ENCODE measurements at regions not wholly inside any gene's neighbourhood (a gene's known extent, or its start where the extent isn't known, plus 50 kb on each side); places are given as distances from the start of the nearest gene placed in this dataset.

- no peaks in the 10 kb centered on the region for H3K36me3 ChIP-seq (ENCODE audit: control insufficient read depth in 1 of 2, insufficient read depth in 2 of 2, low read length in 1 of 2)
- DNase-seq (no peak), ATAC-seq (ENCODE audit: low FRiP score) (no peak)
- H3K4me3 ChIP-seq (ENCODE audit: low read length in 2 of 2): no peak overlapping the region
- no peaks in the 10 kb centered on the region for H3K27me3 ChIP-seq (ENCODE audit: control insufficient read depth in 1 of 2, insufficient read depth in 2 of 2, low read length in 1 of 2)
- 80 to 82% methylated on average over 3 of the region's 3 CpGs for WGBS, 2 donors
- H3K4me1 ChIP-seq (ENCODE audit: control insufficient read depth in 1 of 2, insufficient read depth in 2 of 2, low read length in 2 of 2): no peaks in the 10 kb centered on the region
- intact Hi-C loops (cut with DNase I): no loop called here
- no peak overlapping the region for H3K27ac ChIP-seq (ENCODE audit: low read depth in 1 of 2, low read length in 2 of 2)
- H3K9me3 ChIP-seq (ENCODE audit: control insufficient read depth, low read length): peaks cover under 1% of the 10 kb centered on the region
Observed at GRCh38 chr2:158049129-158049855, 52.4 kb upstream of the UPP2 start.

- no peaks in the 10 kb centered on the region for H3K36me3 ChIP-seq (ENCODE audit: control insufficient read depth in 1 of 2, insufficient read depth in 2 of 2, low read length in 1 of 2)
- intact Hi-C loops (cut with DNase I): no loop called here
- ATAC-seq (ENCODE audit: low FRiP score): no peak
Observed at GRCh38 chr2:158048327-158048726, 53.3 kb upstream of the UPP2 start.

GRCh38 chr2:158047156-158047611 lies 54.5 kb upstream of the UPP2 start:
- Histone ChIP-seq H3K27me3 (ENCODE audit: control insufficient read depth in 1 of 2, insufficient read depth in 2 of 2, low read length in 1 of 2) (no peaks in the 10 kb centered on the region), H3K4me3 (ENCODE audit: low read length in 2 of 2) (no peak overlapping the region), H3K36me3 (ENCODE audit: control insufficient read depth in 1 of 2, insufficient read depth in 2 of 2, low read length in 1 of 2) (no peaks in the 10 kb centered on the region), H3K9me3 (ENCODE audit: control insufficient read depth, low read length) (peaks cover 2% of the 10 kb centered on the region), H3K4me1 (ENCODE audit: control insufficient read depth in 1 of 2, insufficient read depth in 2 of 2, low read length in 2 of 2) (no peaks in the 10 kb centered on the region), H3K27ac (ENCODE audit: low read depth in 1 of 2, low read length in 2 of 2) (no peak overlapping the region)
- no peak for ATAC-seq (ENCODE audit: low FRiP score)
- WGBS, 2 donors: 78 to 81% methylated on average over 5 of the region's 5 CpGs
- no peak for DNase-seq
- intact Hi-C loops (cut with DNase I): no loop called here

More at GRCh38 chr2:158048327-158048726, 53.3 kb upstream of the UPP2 start:
- Histone ChIP-seq H3K27me3 (ENCODE audit: control insufficient read depth in 1 of 2, insufficient read depth in 2 of 2, low read length in 1 of 2) (no peaks in the 10 kb centered on the region), H3K9me3 (ENCODE audit: control insufficient read depth, low read length) (peaks cover 2% of the 10 kb centered on the region), H3K4me3 (ENCODE audit: low read length in 2 of 2) (no peak overlapping the region), H3K4me1 (ENCODE audit: control insufficient read depth in 1 of 2, insufficient read depth in 2 of 2, low read length in 2 of 2) (no peaks in the 10 kb centered on the region), H3K27ac (ENCODE audit: low read depth in 1 of 2, low read length in 2 of 2) (no peak overlapping the region)
- WGBS, 2 donors: 91 to 92% methylated on average over 3 of the region's 3 CpGs
- no peak for DNase-seq

- no peak for ATAC-seq (ENCODE audit: low FRiP score)
- WGBS, 2 donors: 25 to 32% methylated on average over 4 of the region's 4 CpGs
- Histone ChIP-seq H3K36me3 (ENCODE audit: control insufficient read depth in 1 of 2, insufficient read depth in 2 of 2, low read length in 1 of 2) (no peaks in the 10 kb centered on the region), H3K27ac (ENCODE audit: low read depth in 1 of 2, low read length in 2 of 2) (no peak overlapping the region), H3K4me3 (ENCODE audit: low read length in 2 of 2) (no peak overlapping the region), H3K4me1 (ENCODE audit: control insufficient read depth in 1 of 2, insufficient read depth in 2 of 2, low read length in 2 of 2) (no peaks in the 10 kb centered on the region), H3K27me3 (ENCODE audit: control insufficient read depth in 1 of 2, insufficient read depth in 2 of 2, low read length in 1 of 2) (no peaks in the 10 kb centered on the region), H3K9me3 (ENCODE audit: control insufficient read depth, low read length) (peaks cover 2% of the 10 kb centered on the region)
- DNase-seq: no peak
- intact Hi-C loops (cut with DNase I): no loop called here
Observed at GRCh38 chr2:158046121-158046880, 55.4 kb upstream of the UPP2 start.

- ATAC-seq (ENCODE audit: low FRiP score) (no peak), DNase-seq (no peak)
- intact Hi-C loops (cut with DNase I): no loop called here
- Histone ChIP-seq H3K4me1 (ENCODE audit: control insufficient read depth in 1 of 2, insufficient read depth in 2 of 2, low read length in 2 of 2) (no peaks in the 10 kb centered on the region), H3K9me3 (ENCODE audit: control insufficient read depth, low read length) (peaks cover 2% of the 10 kb centered on the region), H3K4me3 (ENCODE audit: low read length in 2 of 2) (no peak overlapping the region), H3K27me3 (ENCODE audit: control insufficient read depth in 1 of 2, insufficient read depth in 2 of 2, low read length in 1 of 2) (no peaks in the 10 kb centered on the region), H3K36me3 (ENCODE audit: control insufficient read depth in 1 of 2, insufficient read depth in 2 of 2, low read length in 1 of 2) (no peaks in the 10 kb centered on the region), H3K27ac (ENCODE audit: low read depth in 1 of 2, low read length in 2 of 2) (no peak overlapping the region)
- 78 to 93% methylated on average over 3 of the region's 3 CpGs for WGBS, 2 donors
Observed at GRCh38 chr2:158045362-158045761, 56.3 kb upstream of the UPP2 start.

- no peak for ATAC-seq (ENCODE audit: low FRiP score)
- no peak for DNase-seq
- WGBS, 2 donors: 86 to 90% methylated on average over 5 of the region's 5 CpGs
Observed at GRCh38 chr2:158043181-158043948, 58.3 kb upstream of the UPP2 start.

GRCh38 chr2:158042666-158043065 lies 59.0 kb upstream of the UPP2 start:
- no peak overlapping the region for H3K4me3 ChIP-seq (ENCODE audit: low read length in 2 of 2)
- H3K27ac ChIP-seq (ENCODE audit: low read depth in 1 of 2, low read length in 2 of 2): no peak overlapping the region
- DNase-seq (no peak), ATAC-seq (ENCODE audit: low FRiP score) (no peak)
- 80 to 85% methylated on average over 4 to 6 of the region's 6 CpGs for WGBS, 2 donors
- no peaks in the 10 kb centered on the region for H3K27me3 ChIP-seq (ENCODE audit: control insufficient read depth in 1 of 2, insufficient read depth in 2 of 2, low read length in 1 of 2)
- intact Hi-C loops (cut with DNase I): no loop called here
- no peaks in the 10 kb centered on the region for H3K4me1 ChIP-seq (ENCODE audit: control insufficient read depth in 1 of 2, insufficient read depth in 2 of 2, low read length in 2 of 2)
- peaks cover 2% of the 10 kb centered on the region for H3K9me3 ChIP-seq (ENCODE audit: control insufficient read depth, low read length)
- no peaks in the 10 kb centered on the region for H3K36me3 ChIP-seq (ENCODE audit: control insufficient read depth in 1 of 2, insufficient read depth in 2 of 2, low read length in 1 of 2)

More at GRCh38 chr2:158043181-158043948, 58.3 kb upstream of the UPP2 start:
- Histone ChIP-seq H3K4me1 (ENCODE audit: control insufficient read depth in 1 of 2, insufficient read depth in 2 of 2, low read length in 2 of 2) (no peaks in the 10 kb centered on the region), H3K27ac (ENCODE audit: low read depth in 1 of 2, low read length in 2 of 2) (no peak overlapping the region), H3K4me3 (ENCODE audit: low read length in 2 of 2) (no peak overlapping the region), H3K27me3 (ENCODE audit: control insufficient read depth in 1 of 2, insufficient read depth in 2 of 2, low read length in 1 of 2) (no peaks in the 10 kb centered on the region), H3K36me3 (ENCODE audit: control insufficient read depth in 1 of 2, insufficient read depth in 2 of 2, low read length in 1 of 2) (no peaks in the 10 kb centered on the region), H3K9me3 (ENCODE audit: control insufficient read depth, low read length) (peaks cover 2% of the 10 kb centered on the region)
- intact Hi-C loops (cut with DNase I): no loop called here

- WGBS, 2 donors: 93% methylated on average over 2 of the region's 2 CpGs
- Histone ChIP-seq H3K36me3 (ENCODE audit: control insufficient read depth in 1 of 2, insufficient read depth in 2 of 2, low read length in 1 of 2) (no peaks in the 10 kb centered on the region), H3K4me1 (ENCODE audit: control insufficient read depth in 1 of 2, insufficient read depth in 2 of 2, low read length in 2 of 2) (no peaks in the 10 kb centered on the region), H3K27ac (ENCODE audit: low read depth in 1 of 2, low read length in 2 of 2) (no peak overlapping the region), H3K9me3 (ENCODE audit: control insufficient read depth, low read length) (peaks cover 2% of the 10 kb centered on the region), H3K4me3 (ENCODE audit: low read length in 2 of 2) (no peak overlapping the region), H3K27me3 (ENCODE audit: control insufficient read depth in 1 of 2, insufficient read depth in 2 of 2, low read length in 1 of 2) (no peaks in the 10 kb centered on the region)
- intact Hi-C loops (cut with DNase I): no loop called here
- DNase-seq: no peak
- ATAC-seq (ENCODE audit: low FRiP score): no peak
Observed at GRCh38 chr2:158042245-158042644, 59.4 kb upstream of the UPP2 start.

All from aorta (tissue), 5 donors.